Chondrocyte (in vitro differentiated cells): ENCODE measurements at regions not wholly inside any gene's neighbourhood (a gene's known extent, or its start where the extent isn't known, plus 50 kb on each side); places are given as distances from the start of the nearest gene placed in this dataset.

Source experiments
- DNase-seq: peaks from one replicate; pipeline ENCODE4 v3.0.0; 2021; ENCODE audit warnings: mixed read lengths, low spot score
- H3K27ac Mint-ChIP-seq: one replicate; pipeline ENCODE4 v1.8.0; 2021; ENCODE audit warnings: mild to moderate bottlenecking, moderate library complexity, mixed read lengths; ENCODE audit not compliant: unreplicated experiment
- H3K27me3 Mint-ChIP-seq: 2 replicates; pipeline ENCODE4 v1.8.0; 2021; ENCODE audit warnings: low read depth, mixed read lengths
- H3K36me3 Mint-ChIP-seq: 2 replicates; pipeline ENCODE4 v1.8.0; 2021; ENCODE audit warnings: low read depth, mixed read lengths
- H3K4me1 Mint-ChIP-seq: 2 replicates; pipeline ENCODE4 v1.8.0; 2021; ENCODE audit warnings: low read depth, mild to moderate bottlenecking, mixed read lengths
- H3K4me3 Mint-ChIP-seq: one replicate; pipeline ENCODE4 v1.8.0; 2021; ENCODE audit warnings: mild to moderate bottlenecking, moderate library complexity, mixed read lengths; ENCODE audit not compliant: unreplicated experiment
- H3K9me3 Mint-ChIP-seq: 2 replicates; pipeline ENCODE4 v1.8.0; 2021; ENCODE audit warnings: low read depth, mixed read lengths
- CTCF ChIP-seq: fragments of 200-600 bp; sonication (generic); IDR thresholded peaks from 2 replicates; pipeline ENCODE4 v1.5.0; 2021; ENCODE audit warnings: antibody characterized with exemption, mild to moderate bottlenecking, moderate library complexity

- no peaks in the 10 kb centered on the region for H3K4me1 Mint-ChIP-seq
- H3K9me3 Mint-ChIP-seq, result peaks cover 4% of the 10 kb centered on the region
- TF ChIP-seq CTCF, result no peak
- no peak overlapping the region for H3K4me3 Mint-ChIP-seq
- DNase-seq, result no peak
- H3K27me3 Mint-ChIP-seq, result no peaks in the 10 kb centered on the region
- H3K36me3 Mint-ChIP-seq, result no peaks in the 10 kb centered on the region
- no peak overlapping the region for H3K27ac Mint-ChIP-seq
These were observed 1188.5 kb upstream of the PHF14 start for GRCh38 chr7:9785211-9785610.

- Mint-ChIP-seq H3K4me1 (no peaks in the 10 kb centered on the region), H3K4me3 (no peak overlapping the region), H3K27ac (no peak overlapping the region), H3K36me3 (no peaks in the 10 kb centered on the region), H3K9me3 (peaks cover 8% of the 10 kb centered on the region), H3K27me3 (no peaks in the 10 kb centered on the region)
- no peak for TF ChIP-seq CTCF
- DNase-seq, result no peak
These were observed 1177.4 kb upstream of the PHF14 start for GRCh38 chr7:9796241-9796640.

GRCh38 chr7:9822458-9823290 is 1151.0 kb upstream of the PHF14 start:
- no peak overlapping the region for H3K27ac Mint-ChIP-seq

GRCh38 chr7:9835199-9835598 is 1138.5 kb upstream of the PHF14 start:
- Mint-ChIP-seq H3K4me1 (no peaks in the 10 kb centered on the region), H3K27ac (no peak overlapping the region), H3K27me3 (no peaks in the 10 kb centered on the region), H3K9me3 (peaks cover 3% of the 10 kb centered on the region), H3K4me3 (no peak overlapping the region), H3K36me3 (no peaks in the 10 kb centered on the region)
- TF ChIP-seq CTCF, result no peak
- no peak for DNase-seq

More at GRCh38 chr7:9822458-9823290, 1151.0 kb upstream of the PHF14 start:
- TF ChIP-seq CTCF, result no peak
- Mint-ChIP-seq H3K36me3 (no peaks in the 10 kb centered on the region), H3K4me3 (no peak overlapping the region), H3K27me3 (no peaks in the 10 kb centered on the region), H3K4me1 (no peaks in the 10 kb centered on the region), H3K9me3 (peaks cover 19% of the 10 kb centered on the region)
- peak; percentile 79 for DNase-seq

- TF ChIP-seq CTCF, result no peak
- Mint-ChIP-seq H3K9me3 (peaks cover 3% of the 10 kb centered on the region), H3K27me3 (no peaks in the 10 kb centered on the region), H3K4me3 (no peak overlapping the region), H3K36me3 (no peaks in the 10 kb centered on the region), H3K4me1 (no peaks in the 10 kb centered on the region), H3K27ac (no peak overlapping the region)
- DNase-seq, result no peak
These were observed 1137.0 kb upstream of the PHF14 start for GRCh38 chr7:9836671-9837070.
